A549 (cell line): ENCODE measurements at regions not wholly inside any gene's neighbourhood (a gene's known extent, or its start where the extent isn't known, plus 50 kb on each side); places are given as distances from the start of the nearest gene placed in this dataset.

Source experiments
- CEBPB ChIP-seq, 2 experiments: fragments of >200 bp in 1 of 2; sonication (Bioruptor Twin) in 1 of 2; formaldehyde crosslinking in 1 of 2; IDR thresholded peaks; 2 replicates each; pipeline ENCODE4 v1.6.1; 2012 to 2016
- CHD2 ChIP-seq: fragments of 150-350 bp; IDR thresholded peaks from 2 replicates; pipeline ENCODE4 v1.6.1; 2014; ENCODE audit warnings: low read length; ENCODE audit not compliant: partially characterized antibody
- CTCF ChIP-seq: fragments of >200 bp; sonication (Bioruptor Twin); formaldehyde crosslinking; IDR thresholded peaks from 3 replicates; pipeline ENCODE4 v1.5.1; 2016
- EHMT2 ChIP-seq: fragments of 200-600 bp; sonication (generic); IDR thresholded peaks from 2 replicates; pipeline ENCODE4 v1.6.1; 2016; ENCODE audit warnings: antibody characterized with exemption, low read depth, mild to moderate bottlenecking, moderate library complexity
- JUN ChIP-seq, 2 experiments: fragments of >200 bp; sonication (Bioruptor Twin); formaldehyde crosslinking; IDR thresholded peaks; 2 replicates in 1 of 2; 3 replicates in 1 of 2; pipeline ENCODE4 v1.6.1; 2016 to 2017
- KDM1A ChIP-seq: fragments of 200-600 bp; sonication (generic); IDR thresholded peaks from 2 replicates; pipeline ENCODE4 v1.6.1; 2016; ENCODE audit warnings: low read depth, mild to moderate bottlenecking
- NR3C1 ChIP-seq: fragments of >200 bp; sonication (Bioruptor Twin); formaldehyde crosslinking; IDR thresholded peaks from 3 replicates; pipeline ENCODE4 v1.6.1; 2017
- POLR2A ChIP-seq: IDR thresholded peaks from 2 replicates; pipeline ENCODE4 v1.6.1; 2012; ENCODE audit warnings: mild to moderate bottlenecking, low read length
- RARB ChIP-seq: fragments of 250-450 bp; sonication (Bioruptor Pico); IDR thresholded peaks from 2 replicates; pipeline ENCODE4 v1.8.0; 2021; ENCODE audit warnings: mild to moderate bottlenecking, moderate library complexity
- RFX5 ChIP-seq: fragments of 450-650 bp; IDR thresholded peaks from 2 replicates; pipeline ENCODE4 v1.7.1; 2014; ENCODE audit warnings: antibody characterized with exemption, mild to moderate bottlenecking, moderate library complexity
- TP53 ChIP-seq: fragments of 250-450 bp; sonication (Bioruptor Pico); IDR thresholded peaks from 2 replicates; pipeline ENCODE4 v1.5.0; 2021; ENCODE audit warnings: mild to moderate bottlenecking, moderate library complexity

- TF ChIP-seq CTCF (no peak), CHD2 (no peak), POLR2A (no peak), RFX5 (no peak), CEBPB (IDR thresholded peaks at IDR 0.05) (no peak), RARB (CRISPR knock-in tag) (no peak), TP53 (CRISPR knock-in tag) (no peak), NR3C1 (no peak), JUN (IDR thresholded peaks at IDR 0.05) (no peak), EHMT2 (no peak), KDM1A (no peak)
These were observed 840.0 kb downstream of the C6orf118 start for GRCh38 chr6:164469276-164469949.
